SH-SY5Y (cell line): ENCODE measurements at regions not wholly inside any gene's neighbourhood (a gene's known extent, or its start where the extent isn't known, plus 50 kb on each side); places are given as distances from the start of the nearest gene placed in this dataset.

Experiments used
- GATA2 ChIP-seq: IDR thresholded peaks from 2 replicates; pipeline ENCODE4 v1.6.1; 2011; ENCODE audit warnings: mild to moderate bottlenecking, low read depth, low read length
- GATA3 ChIP-seq: IDR thresholded peaks from 2 replicates; pipeline ENCODE4 v1.6.1; 2011; ENCODE audit warnings: low read depth, mild to moderate bottlenecking, low read length, moderate library complexity

GRCh38 chr4:135408109-135408508, 1206.5 kb upstream of the PABPC4L start:
- TF ChIP-seq GATA2 = no peak
- TF ChIP-seq GATA3 = no peak
